RPMI7951 (cell line): ENCODE measurements at regions not wholly inside any gene's neighbourhood (a gene's known extent, or its start where the extent isn't known, plus 50 kb on each side); places are given as distances from the start of the nearest gene placed in this dataset.
A peak's percentile ranks its signal among the peaks of the same experiment; 100 is the strongest.
"Not testable (repeated sequence)": the region's sequence is repeated elsewhere in the genome, so short reads cannot be mapped to it uniquely, and the experiment has no call there.

Source experiments
- DNase-seq: peaks from one replicate; pipeline ENCODE4 v3.0.0-alpha.2; 2012; ENCODE audit warnings: low read depth

GRCh38 chr17:15860774-15861173 lies 84.2 kb upstream of the ADORA2B start:
- not testable (repeated sequence) for DNase-seq

DNA sequence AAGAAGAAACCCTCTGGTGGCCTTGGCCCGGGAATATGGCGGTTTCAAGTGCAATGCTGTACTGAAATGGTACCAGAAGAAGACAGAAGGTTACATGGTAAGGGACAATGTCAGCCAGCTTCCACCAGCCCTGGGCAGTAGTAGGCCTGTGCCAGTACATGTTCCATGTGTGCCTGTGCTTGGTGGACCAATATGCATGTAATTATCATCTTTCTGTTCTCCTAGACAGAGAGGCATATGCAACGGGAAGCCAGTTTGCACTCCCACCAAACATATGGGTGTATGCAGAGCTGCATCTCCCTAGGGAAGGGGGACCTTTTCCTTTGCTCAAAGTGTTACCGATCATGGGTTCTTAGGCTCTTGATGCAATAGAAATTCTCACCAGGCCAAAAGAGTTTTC lies 80.9 kb upstream of the ADORA2B start:
- not testable (repeated sequence) for DNase-seq

DNA sequence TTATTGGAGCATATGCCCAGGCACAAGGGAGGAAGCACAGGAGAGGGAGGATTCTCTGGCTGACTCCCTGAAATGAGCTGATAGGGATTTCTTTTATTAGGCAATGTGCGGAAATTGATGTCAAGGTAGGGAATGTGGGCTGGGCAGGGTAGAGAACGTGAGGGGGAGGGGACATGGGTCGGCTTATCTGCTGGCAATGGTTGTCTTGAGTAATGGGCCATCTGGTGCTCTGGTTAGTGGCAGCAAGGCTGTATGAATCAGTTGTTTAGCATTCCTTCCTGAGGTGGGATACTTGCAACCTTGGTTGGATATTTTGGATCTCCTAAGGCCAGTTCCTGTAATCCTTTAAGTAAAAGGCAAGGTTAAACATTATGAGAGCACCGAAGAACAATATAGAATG lies 80.5 kb upstream of the ADORA2B start:
- DNase-seq = not testable (repeated sequence)

- DNase-seq = not testable (repeated sequence)
Measured at GRCh38 chr17:15866015-15866414, 78.9 kb upstream of the ADORA2B start.

- DNase-seq = not testable (repeated sequence)
Measured at GRCh38 chr17:15867331-15867730, 77.6 kb upstream of the ADORA2B start.

DNA sequence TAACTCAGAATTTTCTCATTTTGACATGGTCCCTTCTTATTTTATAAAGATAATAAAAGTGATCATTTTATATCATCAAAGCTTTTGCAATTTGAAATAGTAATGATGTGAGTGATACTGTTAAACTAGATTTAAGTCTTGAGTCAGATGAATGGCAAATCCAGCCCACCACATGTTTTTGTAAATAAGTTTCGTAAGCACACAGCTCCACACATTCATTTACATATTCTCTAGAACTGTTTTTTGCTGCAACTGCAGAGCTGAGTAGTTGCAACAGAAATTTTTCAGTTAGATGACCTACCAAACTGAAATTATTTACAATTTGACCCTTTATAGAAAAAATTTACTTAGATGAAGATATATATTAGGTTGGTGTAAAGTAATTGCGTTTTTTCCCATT lies 75.1 kb upstream of the ADORA2B start:
- DNase-seq = not testable (repeated sequence)

GRCh38 chr17:15872677-15873076 lies 72.3 kb upstream of the ADORA2B start:
- DNase-seq = not testable (repeated sequence)

DNA sequence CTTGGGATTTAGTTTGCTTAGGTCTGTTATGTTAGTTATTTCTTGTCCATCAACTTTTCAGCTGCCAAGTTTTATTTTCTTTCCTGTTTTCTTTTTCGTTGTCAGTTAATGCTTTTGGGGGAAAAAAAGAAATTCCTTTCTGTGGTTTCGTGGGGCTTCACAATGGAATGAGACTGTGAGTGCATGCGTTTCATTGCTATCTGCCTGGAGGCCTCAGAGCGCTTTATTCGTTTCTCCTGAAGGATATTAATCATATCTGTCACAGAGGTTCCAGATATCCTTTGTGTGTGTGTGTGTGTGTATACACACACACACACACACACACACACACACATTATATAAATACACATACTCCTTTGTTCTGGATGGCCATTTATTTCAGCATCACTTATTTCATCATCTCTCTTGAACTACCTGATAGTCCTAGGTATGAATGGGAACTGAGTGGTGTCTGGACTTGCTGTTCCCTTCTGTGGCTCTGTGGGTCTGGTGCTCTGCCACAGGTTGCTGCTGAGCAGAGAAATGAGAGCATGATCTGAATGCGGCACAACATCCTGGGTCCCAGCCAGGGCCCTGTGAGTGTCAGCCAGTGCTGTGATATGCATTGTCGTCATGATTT lies 66.9 kb upstream of the ADORA2B start:
- peak; percentile 25 for DNase-seq

- DNase-seq = no peak
Measured at GRCh38 chr17:15882058-15882720, 62.7 kb upstream of the ADORA2B start.

DNA sequence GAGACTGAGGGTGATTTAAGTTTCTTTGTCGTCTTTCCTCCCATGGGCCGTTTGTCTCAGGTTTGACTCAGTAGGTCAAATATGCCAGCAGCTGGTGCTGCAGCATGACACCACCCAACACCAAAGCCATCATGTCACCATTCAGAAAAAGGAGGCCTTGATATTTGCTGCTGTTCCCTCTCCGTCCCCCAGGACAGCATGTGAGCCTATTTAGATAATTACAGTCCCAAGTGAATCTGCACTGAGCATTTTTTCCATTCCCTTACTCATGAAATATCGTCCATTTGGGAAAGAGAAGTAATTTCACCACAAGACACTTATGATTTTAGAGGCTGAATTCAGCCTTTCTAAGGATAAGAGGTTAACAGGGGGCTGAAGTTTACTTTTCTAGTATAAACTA lies 62.2 kb upstream of the ADORA2B start:
- DNase-seq = no peak

- DNase-seq = peak; percentile 76
Measured at GRCh38 chr17:15883617-15884111, 61.3 kb upstream of the ADORA2B start.

DNA sequence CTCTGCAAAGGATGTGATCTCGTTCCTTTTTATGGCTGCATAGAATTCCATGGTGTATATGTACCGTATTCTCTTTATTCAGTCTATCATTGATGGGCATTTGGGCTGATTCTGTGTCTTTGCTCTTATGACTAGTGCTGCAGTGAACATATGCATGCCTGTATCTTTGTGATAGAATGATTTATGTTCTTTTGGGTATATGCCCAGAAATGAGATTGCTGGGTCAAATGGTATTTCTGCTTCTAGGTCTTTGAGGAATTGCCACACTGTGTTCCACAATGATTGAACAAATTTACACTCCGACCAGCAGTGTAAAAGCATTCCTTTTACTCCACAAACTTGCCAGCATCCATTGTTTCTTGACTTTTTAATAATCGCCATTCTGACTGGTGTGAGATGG lies 60.2 kb upstream of the ADORA2B start:
- DNase-seq = peak; percentile 31

DNA sequence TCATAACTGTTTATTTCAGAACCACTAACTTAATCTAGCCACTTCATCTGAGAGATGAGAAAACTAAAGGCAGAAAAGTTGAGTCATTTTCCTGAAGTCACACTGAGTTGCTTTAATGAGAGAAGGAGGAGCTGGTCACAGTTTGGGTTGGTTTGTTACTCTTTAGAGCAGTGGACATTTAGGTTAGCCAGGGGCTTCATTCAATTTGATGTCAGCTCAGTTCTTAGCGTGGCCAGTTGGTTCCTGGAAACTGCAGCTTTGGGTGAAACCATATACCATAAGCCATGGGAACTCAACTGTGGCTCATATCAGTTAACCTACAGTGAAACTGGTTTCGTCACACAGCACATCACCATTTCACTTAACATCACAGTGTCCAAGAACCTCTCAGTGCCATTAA lies 59.2 kb upstream of the ADORA2B start:
- no peak for DNase-seq

DNA sequence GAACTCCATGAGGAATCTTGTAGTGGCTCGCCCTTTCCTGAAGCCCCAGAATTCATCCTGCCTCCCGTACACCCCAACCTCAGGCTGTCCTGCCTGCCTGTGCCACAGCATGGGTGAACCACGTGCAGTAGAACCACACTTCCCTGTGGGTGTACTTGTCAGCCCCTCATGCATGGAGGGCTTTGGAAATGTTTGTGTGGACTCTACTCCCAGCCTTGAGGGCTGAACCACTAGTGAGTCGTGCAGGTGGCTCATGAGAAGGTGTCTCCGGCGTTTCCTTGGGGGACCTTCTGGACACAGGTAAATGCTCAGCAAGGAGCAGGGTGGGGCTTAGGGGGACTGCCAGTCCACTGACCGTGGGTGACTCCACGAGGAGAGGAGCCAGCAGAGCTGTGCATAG lies 58.7 kb upstream of the ADORA2B start:
- DNase-seq = no peak

- DNase-seq = no peak
Measured at GRCh38 chr17:15886804-15887203, 58.1 kb upstream of the ADORA2B start.

DNA sequence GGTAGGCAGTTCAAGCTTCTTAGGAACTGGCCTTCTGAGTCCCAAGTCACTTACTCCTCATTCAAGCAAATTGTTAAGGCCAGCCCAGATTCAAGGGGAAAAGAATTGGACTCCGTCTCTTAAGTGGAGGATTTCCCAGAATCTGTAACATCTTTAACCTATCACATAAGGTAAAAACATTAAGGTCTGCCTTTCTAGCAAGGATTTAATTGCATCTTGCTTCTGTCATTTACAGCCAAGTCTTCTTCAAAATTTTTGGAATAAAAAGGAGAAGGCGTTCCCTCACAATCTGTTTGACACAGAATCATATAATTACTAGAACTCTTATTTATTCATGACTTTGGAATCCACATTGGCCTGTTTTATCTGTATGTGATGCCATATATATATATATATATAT lies 56.5 kb upstream of the ADORA2B start:
- no peak for DNase-seq

DNA sequence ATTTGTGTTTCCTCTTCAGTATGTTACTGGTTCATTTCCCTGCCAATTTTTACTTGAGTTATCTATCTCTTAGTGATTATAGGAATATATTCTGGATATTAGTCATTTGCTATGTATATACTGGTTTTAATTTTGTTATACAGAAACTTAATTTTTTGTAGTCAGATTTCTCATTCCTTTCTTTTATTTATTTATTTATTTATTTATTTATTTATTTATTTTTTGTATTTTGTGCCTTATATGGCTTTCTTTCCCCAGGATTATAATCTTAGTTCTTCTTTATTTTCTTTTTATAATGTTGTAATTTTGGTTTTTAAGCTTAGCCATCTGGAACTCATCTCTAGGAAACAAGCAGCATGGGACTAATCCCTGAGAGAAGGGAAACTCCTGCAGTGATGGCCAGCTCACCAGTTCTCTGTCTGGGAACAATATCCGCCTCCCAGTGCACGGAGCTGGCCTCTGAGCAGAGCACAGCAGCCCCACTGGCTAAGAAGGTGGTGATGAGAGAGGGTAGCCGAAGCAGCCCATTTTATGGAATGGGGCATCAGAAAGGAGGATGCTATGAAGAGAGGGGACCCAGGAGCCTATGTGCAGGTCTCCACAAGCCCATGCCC lies 54.5 kb upstream of the ADORA2B start:
- no peak for DNase-seq

DNA sequence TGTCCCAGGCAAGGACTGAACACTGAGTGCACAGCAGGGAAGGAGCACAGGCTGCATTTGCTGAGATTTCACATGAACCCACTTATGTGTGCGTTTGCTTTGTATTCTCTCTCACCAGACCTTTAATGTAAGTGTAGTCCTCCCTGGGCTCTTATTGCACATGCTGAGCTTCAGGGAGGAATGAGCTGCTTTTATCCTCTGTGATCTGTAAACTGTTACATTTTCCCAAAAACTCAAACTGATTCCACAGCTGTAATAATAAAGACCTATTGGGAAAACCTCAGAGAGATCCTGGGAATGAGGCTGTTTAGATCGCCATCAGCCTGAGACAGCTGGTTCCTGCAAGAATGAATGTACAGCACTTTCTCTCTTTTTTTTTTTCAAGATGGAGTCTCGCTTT lies 53.6 kb upstream of the ADORA2B start:
- no peak for DNase-seq

DNA sequence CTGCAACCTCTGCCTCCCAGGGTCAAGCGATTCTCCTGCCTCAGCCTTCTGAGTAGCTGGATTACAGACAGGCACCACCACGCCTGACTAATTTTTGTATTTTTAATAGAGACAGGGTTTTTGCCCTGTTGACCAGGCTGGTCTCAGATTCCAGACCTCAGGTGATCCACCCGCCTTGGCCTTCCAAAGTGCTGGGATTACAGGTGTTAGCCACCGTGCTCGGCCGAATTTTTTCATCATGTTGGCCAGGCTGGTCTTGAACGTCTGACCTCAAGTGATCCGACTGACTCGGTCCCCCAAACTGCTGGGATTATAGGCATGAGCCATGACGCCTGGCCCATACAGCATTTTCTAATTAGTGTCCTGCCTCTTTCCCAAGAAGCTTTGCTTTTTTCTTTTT lies 52.7 kb upstream of the ADORA2B start:
- DNase-seq = no peak

- DNase-seq = no peak
Measured at GRCh38 chr17:15892731-15893657, 51.9 kb upstream of the ADORA2B start.

DNA sequence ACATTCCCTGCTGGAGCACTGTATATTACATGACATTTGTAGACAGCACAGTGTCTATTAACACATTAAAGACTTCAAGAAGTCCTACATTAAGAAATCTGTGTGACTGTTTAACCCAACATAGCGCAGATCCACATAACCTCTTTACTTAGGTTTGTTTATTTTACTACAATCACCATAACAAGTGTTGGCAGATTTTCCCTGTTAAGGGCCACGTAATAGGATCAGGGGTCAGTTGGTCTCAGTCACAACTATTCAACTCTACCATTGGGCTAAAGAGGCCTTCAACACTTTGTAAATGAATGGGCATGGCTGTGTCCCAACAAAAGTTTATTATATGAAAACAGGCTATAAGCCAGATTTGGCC lies 51.3 kb upstream of the ADORA2B start:
- DNase-seq = no peak

GRCh38 chr17:15894258-15894657 lies 50.7 kb upstream of the ADORA2B start:
- no peak for DNase-seq
